ENCODE measurements at regions not wholly inside any gene's neighbourhood (a gene's known extent, or its start where the extent isn't known, plus 50 kb on each side); places are given as distances from the start of the nearest gene placed in this dataset.

GRCh38 chr20:19071446-19071725 lies 141.1 kb upstream of the SLC24A3 start:
- H3K27me3 ChIP-seq (ENCODE audit: control insufficient read depth, insufficient read depth, low read length), result no peaks in the 10 kb centered on the region
- TF ChIP-seq, protein P1, sequence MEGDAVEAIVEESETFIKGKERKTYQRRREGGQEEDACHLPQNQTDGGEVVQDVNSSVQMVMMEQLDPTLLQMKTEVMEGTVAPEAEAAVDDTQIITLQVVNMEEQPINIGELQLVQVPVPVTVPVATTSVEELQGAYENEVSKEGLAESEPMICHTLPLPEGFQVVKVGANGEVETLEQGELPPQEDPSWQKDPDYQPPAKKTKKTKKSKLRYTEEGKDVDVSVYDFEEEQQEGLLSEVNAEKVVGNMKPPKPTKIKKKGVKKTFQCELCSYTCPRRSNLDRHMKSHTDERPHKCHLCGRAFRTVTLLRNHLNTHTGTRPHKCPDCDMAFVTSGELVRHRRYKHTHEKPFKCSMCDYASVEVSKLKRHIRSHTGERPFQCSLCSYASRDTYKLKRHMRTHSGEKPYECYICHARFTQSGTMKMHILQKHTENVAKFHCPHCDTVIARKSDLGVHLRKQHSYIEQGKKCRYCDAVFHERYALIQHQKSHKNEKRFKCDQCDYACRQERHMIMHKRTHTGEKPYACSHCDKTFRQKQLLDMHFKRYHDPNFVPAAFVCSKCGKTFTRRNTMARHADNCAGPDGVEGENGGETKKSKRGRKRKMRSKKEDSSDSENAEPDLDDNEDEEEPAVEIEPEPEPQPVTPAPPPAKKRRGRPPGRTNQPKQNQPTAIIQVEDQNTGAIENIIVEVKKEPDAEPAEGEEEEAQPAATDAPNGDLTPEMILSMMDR (IDR thresholded peaks at IDR 0.05), result no peak

GRCh38 chr20:19071902-19072498 lies 140.4 kb upstream of the SLC24A3 start:
- no peak overlapping the region for H3K27ac ChIP-seq
- H3K27me3 ChIP-seq (ENCODE audit: control insufficient read depth, insufficient read depth, low read length), result no peaks in the 10 kb centered on the region
- H3K36me3 ChIP-seq (ENCODE audit: control insufficient read depth, insufficient read depth, low read length), result peaks cover 2% of the 10 kb centered on the region
- H3K9me3 ChIP-seq (ENCODE audit: control insufficient read depth, low read length), result no peaks in the 10 kb centered on the region
- H3K4me3 ChIP-seq (ENCODE audit: low read depth, low read length), result no peak overlapping the region
- no peaks in the 10 kb centered on the region for H3K79me2 ChIP-seq
- TF ChIP-seq, protein P1 (IDR thresholded peaks at IDR 0.05), result no peak
- no peak overlapping the region for H2AFZ ChIP-seq
- no peak overlapping the region for H3K4me2 ChIP-seq (ENCODE audit: low read length)
- H3K4me1 ChIP-seq, result no peaks in the 10 kb centered on the region
- no peak overlapping the region for H3K9ac ChIP-seq

More at GRCh38 chr20:19071446-19071725, 141.1 kb upstream of the SLC24A3 start:
- H3K4me3 ChIP-seq (ENCODE audit: low read depth, low read length), result no peak overlapping the region
- no peak overlapping the region for H2AFZ ChIP-seq
- H3K9ac ChIP-seq, result no peak overlapping the region
- H3K36me3 ChIP-seq (ENCODE audit: control insufficient read depth, insufficient read depth, low read length), result peaks cover 2% of the 10 kb centered on the region
- H3K4me1 ChIP-seq, result no peaks in the 10 kb centered on the region
- no peaks in the 10 kb centered on the region for H3K79me2 ChIP-seq
- H3K27ac ChIP-seq, result no peak overlapping the region
- H3K9me3 ChIP-seq (ENCODE audit: control insufficient read depth, low read length), result no peaks in the 10 kb centered on the region
- no peak overlapping the region for H3K4me2 ChIP-seq (ENCODE audit: low read length)

DNA sequence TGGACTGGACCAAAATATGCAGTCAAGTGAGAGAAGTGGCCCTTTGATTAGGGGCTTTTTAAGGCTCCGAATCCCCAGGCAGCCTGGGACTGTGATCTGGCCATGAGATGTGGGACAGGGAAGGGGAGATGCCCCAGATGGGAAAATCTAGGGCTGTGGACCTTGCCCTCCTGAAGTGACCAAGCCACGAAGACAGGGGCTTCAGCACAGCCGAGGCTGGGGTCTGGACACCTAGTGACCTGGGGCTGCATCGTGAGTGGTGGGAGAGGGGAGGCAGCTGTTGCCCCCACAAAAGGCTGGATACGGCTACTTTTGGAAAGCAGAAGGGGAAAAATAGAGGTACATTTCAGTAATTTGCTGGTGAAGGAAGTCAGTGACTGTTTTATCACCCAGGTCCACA lies 139.5 kb upstream of the SLC24A3 start:
- no peak overlapping the region for H3K4me2 ChIP-seq (ENCODE audit: low read length)
- no peak overlapping the region for H3K27ac ChIP-seq
- no peaks in the 10 kb centered on the region for H3K9me3 ChIP-seq (ENCODE audit: control insufficient read depth, low read length)
- H3K27me3 ChIP-seq (ENCODE audit: control insufficient read depth, insufficient read depth, low read length), result no peaks in the 10 kb centered on the region
- no peaks in the 10 kb centered on the region for H3K36me3 ChIP-seq (ENCODE audit: control insufficient read depth, insufficient read depth, low read length)
- H2AFZ ChIP-seq, result no peak overlapping the region
- H3K79me2 ChIP-seq, result no peaks in the 10 kb centered on the region
- H3K9ac ChIP-seq, result no peak overlapping the region
- TF ChIP-seq, protein P1 (IDR thresholded peaks at IDR 0.05), result no peak
- no peak overlapping the region for H3K4me3 ChIP-seq (ENCODE audit: low read depth, low read length)
- H3K4me1 ChIP-seq, result no peaks in the 10 kb centered on the region

DNA sequence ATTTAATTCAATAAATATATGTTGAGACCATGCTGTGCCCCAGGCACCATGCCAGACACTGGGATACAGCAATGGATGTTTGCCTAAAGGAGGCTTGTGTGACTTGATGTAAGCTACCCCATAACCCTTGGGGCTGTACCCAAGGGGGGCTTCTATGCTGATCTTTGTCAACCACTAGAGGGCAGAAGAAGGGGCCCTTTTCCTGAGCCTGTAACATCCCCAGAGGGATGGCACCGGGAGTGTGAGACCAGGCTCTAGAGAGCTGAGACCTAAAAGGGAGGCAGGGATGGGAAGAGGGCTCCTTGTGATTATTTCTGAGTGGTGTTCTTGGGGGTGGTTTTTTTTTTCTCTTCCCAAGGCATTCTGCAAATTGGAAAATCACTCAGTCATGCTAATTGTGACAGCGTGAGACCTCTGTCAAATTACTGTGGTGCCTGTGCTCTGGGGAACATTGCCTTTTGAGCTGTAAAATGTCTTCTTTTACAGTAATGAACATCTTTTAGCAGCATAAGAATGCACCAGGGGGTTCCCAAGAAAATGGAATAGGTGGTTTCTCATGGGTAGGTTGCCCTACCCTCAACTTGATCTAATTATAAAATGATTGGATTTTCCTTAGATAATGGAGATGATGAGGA lies 138.7 kb upstream of the SLC24A3 start:
- no peaks in the 10 kb centered on the region for H3K9me3 ChIP-seq (ENCODE audit: control insufficient read depth, low read length)
- no peak overlapping the region for H3K9ac ChIP-seq
- H2AFZ ChIP-seq, result no peak overlapping the region
- no peak overlapping the region for H3K27ac ChIP-seq
- no peaks in the 10 kb centered on the region for H3K79me2 ChIP-seq
- no peaks in the 10 kb centered on the region for H3K4me1 ChIP-seq
- no peak overlapping the region for H3K4me3 ChIP-seq (ENCODE audit: low read depth, low read length)
- H3K36me3 ChIP-seq (ENCODE audit: control insufficient read depth, insufficient read depth, low read length), result no peaks in the 10 kb centered on the region
- no peak overlapping the region for H3K4me2 ChIP-seq (ENCODE audit: low read length)
- TF ChIP-seq, protein P1 (IDR thresholded peaks at IDR 0.05), result peak; percentile 42
- H3K27me3 ChIP-seq (ENCODE audit: control insufficient read depth, insufficient read depth, low read length), result no peaks in the 10 kb centered on the region

GRCh38 chr20:19074356-19074755 lies 138.1 kb upstream of the SLC24A3 start:
- H3K4me1 ChIP-seq, result no peaks in the 10 kb centered on the region
- TF ChIP-seq, protein P1 (IDR thresholded peaks at IDR 0.05), result no peak

More at GRCh38 chr20:19074356-19074755, 138.1 kb upstream of the SLC24A3 start:
- Histone ChIP-seq H3K4me3 (ENCODE audit: low read depth, low read length) (no peak overlapping the region), H3K4me2 (ENCODE audit: low read length) (no peak overlapping the region), H3K9ac (no peak overlapping the region), H3K27ac (no peak overlapping the region), H3K36me3 (ENCODE audit: control insufficient read depth, insufficient read depth, low read length) (no peaks in the 10 kb centered on the region), H3K79me2 (no peaks in the 10 kb centered on the region), H3K27me3 (ENCODE audit: control insufficient read depth, insufficient read depth, low read length) (no peaks in the 10 kb centered on the region), H2AFZ (no peak overlapping the region), H3K9me3 (ENCODE audit: control insufficient read depth, low read length) (no peaks in the 10 kb centered on the region)
